ENCODE measurements at regions not wholly inside any gene's neighbourhood (a gene's known extent, or its start where the extent isn't known, plus 50 kb on each side); places are given as distances from the start of the nearest gene placed in this dataset.

- no peak for TF ChIP-seq CTCF (IDR thresholded peaks at IDR 0.05)
- TF ChIP-seq POLR2A (IDR thresholded peaks at IDR 0.05): no peak
These were observed 94.2 kb upstream of the ABCB5 start for GRCh38 chr7:20521243-20521642.

Measured in esophagus squamous epithelium (tissue), 4 donors.